H9 (cell line): ENCODE measurements at regions not wholly inside any gene's neighbourhood (a gene's known extent, or its start where the extent isn't known, plus 50 kb on each side); places are given as distances from the start of the nearest gene placed in this dataset.
A peak's percentile ranks its signal among the peaks of the same experiment; 100 is the strongest.

Experiments used
- DNase-seq: peaks from one replicate; pipeline ENCODE4 v3.0.0-alpha.2; 2017
- H2AFZ ChIP-seq: one replicate; pipeline ENCODE4 v1.6.1; 2013; ENCODE audit warnings: mild to moderate bottlenecking, low read length, control low read depth, moderate library complexity
- H2AK5ac ChIP-seq: 2 replicates; pipeline ENCODE4 v1.6.1; 2013; ENCODE audit warnings: low read length, control low read depth, mixed read lengths; ENCODE audit not compliant: insufficient read length
- H2BK120ac ChIP-seq: one replicate; pipeline ENCODE4 v1.6.1; 2013; ENCODE audit warnings: low read depth, mild to moderate bottlenecking, low read length, control low read depth, inconsistent platforms; ENCODE audit not compliant: poor library complexity, severe bottlenecking
- H2BK12ac ChIP-seq: 2 replicates; pipeline ENCODE4 v1.6.1; 2013; ENCODE audit warnings: low read length, control low read depth, mixed read lengths, low read depth; ENCODE audit not compliant: insufficient read length
- H2BK15ac ChIP-seq: 2 replicates; pipeline ENCODE4 v1.6.1; 2013; ENCODE audit warnings: low read depth, low read length, control low read depth
- H2BK20ac ChIP-seq: one replicate; pipeline ENCODE4 v1.6.1; 2013; ENCODE audit warnings: low read depth, mild to moderate bottlenecking, low read length, control low read depth, inconsistent platforms; ENCODE audit not compliant: poor library complexity, severe bottlenecking
- H2BK5ac ChIP-seq: 2 replicates; pipeline ENCODE4 v1.6.1; 2013; ENCODE audit warnings: low read length, control low read depth, mixed read lengths; ENCODE audit not compliant: insufficient read length
- H3K14ac ChIP-seq: 2 replicates; pipeline ENCODE4 v1.6.1; 2013; ENCODE audit warnings: low read length, control low read depth; ENCODE audit not compliant: insufficient read depth
- H3K18ac ChIP-seq: 2 replicates; pipeline ENCODE4 v1.6.1; 2013; ENCODE audit warnings: low read depth, mild to moderate bottlenecking, mixed read lengths, low read length, control low read depth; ENCODE audit not compliant: insufficient read length
- H3K23ac ChIP-seq: 2 replicates; pipeline ENCODE4 v1.6.1; 2013; ENCODE audit warnings: low read length, control low read depth, mixed read lengths, low read depth; ENCODE audit not compliant: insufficient read length
- H3K23me2 ChIP-seq: 2 replicates; pipeline ENCODE4 v1.6.1; 2013; ENCODE audit warnings: low read depth, mild to moderate bottlenecking, mixed read lengths, low read length, control low read depth; ENCODE audit not compliant: insufficient read length, poor library complexity, severe bottlenecking
- H3K27ac ChIP-seq: 2 replicates; pipeline ENCODE4 v1.5.1; 2013; ENCODE audit warnings: low read length, control low read depth, mixed read lengths, low read depth; ENCODE audit not compliant: insufficient read length
- H3K27me3 ChIP-seq: 2 replicates; pipeline ENCODE4 v1.6.1; 2013; ENCODE audit warnings: low read length, control low read depth, inconsistent platforms; ENCODE audit not compliant: insufficient read depth
- H3K4ac ChIP-seq: 2 replicates; pipeline ENCODE4 v1.6.1; 2013; ENCODE audit warnings: low read depth, mild to moderate bottlenecking, control low read depth, inconsistent platforms, low read length, moderate library complexity
- H3K4me1 ChIP-seq: 2 replicates; pipeline ENCODE4 v1.6.1; 2013; ENCODE audit warnings: low read length, control low read depth, inconsistent platforms; ENCODE audit not compliant: insufficient read depth
- H3K4me2 ChIP-seq: 2 replicates; pipeline ENCODE4 v1.6.1; 2013; ENCODE audit warnings: low read length, control low read depth, mixed read lengths; ENCODE audit not compliant: insufficient read length, insufficient read depth
- H3K56ac ChIP-seq: 2 replicates; pipeline ENCODE4 v1.6.1; 2013; ENCODE audit warnings: low read depth, mild to moderate bottlenecking, mixed read lengths, low read length, control low read depth; ENCODE audit not compliant: insufficient read length
- H3K79me1 ChIP-seq: 2 replicates; pipeline ENCODE4 v1.6.1; 2013; ENCODE audit warnings: low read depth, mild to moderate bottlenecking, moderate library complexity, low read length, control low read depth, inconsistent platforms; ENCODE audit not compliant: insufficient read depth, poor library complexity, severe bottlenecking
- H3K79me2 ChIP-seq: 2 replicates; pipeline ENCODE4 v1.6.1; 2013; ENCODE audit warnings: low read length, control low read depth, inconsistent platforms; ENCODE audit not compliant: insufficient read depth
- H3K9ac ChIP-seq: 2 replicates; pipeline ENCODE4 v1.6.1; 2013; ENCODE audit warnings: low read length, control low read depth, mixed read lengths; ENCODE audit not compliant: insufficient read length; ENCODE audit errors: extremely low read depth
- H3K9me3 ChIP-seq: one replicate; pipeline ENCODE4 v1.6.1; 2013; ENCODE audit warnings: low read depth, low read length, inconsistent platforms; ENCODE audit not compliant: control insufficient read depth
- H3T11ph ChIP-seq: one replicate; pipeline ENCODE4 v1.6.1; 2013; ENCODE audit warnings: mild to moderate bottlenecking, low read length, control low read depth, inconsistent platforms
- H4K20me1 ChIP-seq: one replicate; pipeline ENCODE4 v1.6.1; 2013; ENCODE audit not compliant: control insufficient read depth, insufficient read length, insufficient read depth
- H4K5ac ChIP-seq: 2 replicates; pipeline ENCODE4 v1.6.1; 2013; ENCODE audit warnings: low read depth, mild to moderate bottlenecking, mixed read lengths, low read length, control low read depth; ENCODE audit not compliant: insufficient read length
- H4K8ac ChIP-seq: replicated peaks from 2 replicates; pipeline ENCODE4 v1.6.1; 2013; ENCODE audit warnings: low read length, control low read depth, mixed read lengths, low read depth; ENCODE audit not compliant: insufficient read length
- H4K91ac ChIP-seq: 2 replicates; pipeline ENCODE4 v1.6.1; 2013; ENCODE audit warnings: low read depth, mild to moderate bottlenecking, moderate library complexity, mixed read lengths, low read length, control low read depth; ENCODE audit not compliant: insufficient read length
- H3K27ac Mint-ChIP-seq, 3 experiments: 2 replicates in 2 of 3; 3 replicates in 1 of 3; pipeline ENCODE4 v1.8.0; 2020 to 2021; ENCODE audit warnings: mixed read lengths in 3 of 3, mild to moderate bottlenecking in 1 of 3, moderate library complexity in 1 of 3
- H3K27me3 Mint-ChIP-seq: 2 replicates; pipeline ENCODE4 v1.8.0; 2021; ENCODE audit warnings: low read depth, mild to moderate bottlenecking, moderate library complexity, mixed read lengths
- H3K36me3 Mint-ChIP-seq, 3 experiments: 2 replicates in 2 of 3; 3 replicates in 1 of 3; pipeline ENCODE4 v1.8.0; 2020 to 2021; ENCODE audit warnings: low read depth in 3 of 3, mixed read lengths in 3 of 3; ENCODE audit not compliant: insufficient read depth in 1 of 3
- H3K4me1 Mint-ChIP-seq, 2 experiments: 2 replicates each; pipeline ENCODE4 v1.8.0; 2020; ENCODE audit warnings: mixed read lengths in 2 of 2
- H3K4me3 Mint-ChIP-seq, 2 experiments: 2 replicates in 1 of 2; 3 replicates in 1 of 2; pipeline ENCODE4 v1.8.0; 2020 to 2021; ENCODE audit warnings: mild to moderate bottlenecking in 2 of 2, mixed read lengths in 2 of 2, moderate library complexity in 1 of 2
- H3K9me3 Mint-ChIP-seq, 2 experiments: 2 replicates in 1 of 2; 3 replicates in 1 of 2; pipeline ENCODE4 v1.8.0; 2020; ENCODE audit warnings: mild to moderate bottlenecking in 2 of 2, mixed read lengths in 2 of 2, moderate library complexity in 1 of 2
- CTCF ChIP-seq: fragments of 200-600 bp; sonication (generic); conservative IDR thresholded peaks from 3 replicates; pipeline ENCODE4 v1.8.0; 2021; ENCODE audit warnings: antibody characterized with exemption, mild to moderate bottlenecking
- WGBS: extraction: QIAGEN DNeasy Blood & Tissue Kit; methylation state at CpG from one replicate; pipeline ENCODE4 v1.1.7; 2013; ENCODE audit warnings: missing lambda C conversion rate, low lambda C conversion rate, mixed read lengths; ENCODE audit not compliant: insufficient read length; ENCODE audit errors: extremely low coverage; 5-methylcytosine and 5-hydroxymethylcytosine counted together

- no peak overlapping the region for H3K4me3 Mint-ChIP-seq
- no peak overlapping the region for H2AFZ ChIP-seq
- H3K27me3 Mint-ChIP-seq, result peaks cover 29% of the 10 kb centered on the region
- H3K36me3 Mint-ChIP-seq, result no peaks in the 10 kb centered on the region; a peak in 1 of 7 replicates
- no peak overlapping the region for H3K14ac ChIP-seq
- H3K4ac ChIP-seq, result no peak overlapping the region
- H4K20me1 ChIP-seq, result no peaks in the 10 kb centered on the region
- H2BK15ac ChIP-seq, result no peak overlapping the region
- H3K4me1 ChIP-seq, result 0 out of 2 replicates have a peak, but pooled peaks cover 3% of the 10 kb centered on the region
- no CpG with 5 or more reads among the region's 9 CpGs for WGBS
- H3K9me3 ChIP-seq, result no peaks in the 10 kb centered on the region
- no peak overlapping the region for H2BK12ac ChIP-seq
- no peak overlapping the region for H2BK20ac ChIP-seq
- no peak overlapping the region for H3K56ac ChIP-seq
- H3K27ac Mint-ChIP-seq, result no peak overlapping the region
- H3K79me2 ChIP-seq, result no peaks in the 10 kb centered on the region
- no peak overlapping the region for H4K8ac ChIP-seq
- no peak overlapping the region for H3K9ac ChIP-seq
- H3K4me2 ChIP-seq, result no peak overlapping the region
- peaks cover 17 to 18% of the 10 kb centered on the region in 2 experiments for H3K4me1 Mint-ChIP-seq
- no peak overlapping the region for H2AK5ac ChIP-seq
- no peak overlapping the region for H2BK120ac ChIP-seq
- H3T11ph ChIP-seq, result no peak overlapping the region
- DNase-seq, result peak; percentile 50
- H3K27me3 ChIP-seq, result no peaks in the 10 kb centered on the region; the same call in 1 of the 2 replicates
- no peak overlapping the region for H3K27ac ChIP-seq
- no peak overlapping the region for H4K5ac ChIP-seq
- no peak overlapping the region for H3K18ac ChIP-seq
- no peaks in the 10 kb centered on the region for H3K9me3 Mint-ChIP-seq
- no peak overlapping the region for H2BK5ac ChIP-seq
- H3K23ac ChIP-seq, result no peak overlapping the region
- H4K91ac ChIP-seq, result no peak overlapping the region
- TF ChIP-seq CTCF, result peak; percentile 42; the same call in 2 of the 3 replicates
- peaks cover 5% of the 10 kb centered on the region for H3K23me2 ChIP-seq
- no peaks in the 10 kb centered on the region for H3K79me1 ChIP-seq
Observed at GRCh38 chr14:50007123-50007903, 109.1 kb downstream of the VCPKMT start.
